Activated CD4-positive, alpha-beta T cell treated with anti-CD3 and anti-CD28 coated beads, Interleukin-10, Interleukin-2, amounts not matched to agents 100 ng/mL and 50 ng/mL, durations not matched to agents 16 hours and 8 hours (primary cell): ENCODE measurements at regions not wholly inside any gene's neighbourhood (a gene's known extent, or its start where the extent isn't known, plus 50 kb on each side); places are given as distances from the start of the nearest gene placed in this dataset.

Experiments
- DNase-seq: peaks from one replicate; pipeline ENCODE4 v3.0.0-alpha.2; 2020

GRCh38 chr13:62964522-62964921, 1548.9 kb upstream of the PCDH20 start:
- DNase-seq = no peak

GRCh38 chr13:62960723-62961122, 1545.1 kb upstream of the PCDH20 start:
- no peak for DNase-seq

GRCh38 chr13:62933809-62934208, 1518.2 kb upstream of the PCDH20 start:
- DNase-seq = no peak

- DNase-seq = no peak
These were observed 1516.7 kb upstream of the PCDH20 start for GRCh38 chr13:62932256-62932883.

GRCh38 chr13:62931853-62932252, 1516.2 kb upstream of the PCDH20 start:
- DNase-seq = no peak

GRCh38 chr13:62924395-62924794, 1508.7 kb upstream of the PCDH20 start:
- no peak for DNase-seq

- DNase-seq = no peak
These were observed 1504.5 kb upstream of the PCDH20 start for GRCh38 chr13:62920159-62920558.

- no peak for DNase-seq
These were observed 1503.8 kb upstream of the PCDH20 start for GRCh38 chr13:62919491-62919890.

- DNase-seq = no peak
These were observed 1495.0 kb upstream of the PCDH20 start for GRCh38 chr13:62910541-62911060.

- no peak for DNase-seq
These were observed 1492.7 kb upstream of the PCDH20 start for GRCh38 chr13:62908321-62908720.

- no peak for DNase-seq
These were observed 1491.2 kb upstream of the PCDH20 start for GRCh38 chr13:62906896-62907295.

- DNase-seq = no peak
These were observed 1490.8 kb upstream of the PCDH20 start for GRCh38 chr13:62906469-62906868.

GRCh38 chr13:62887046-62887445, 1471.4 kb upstream of the PCDH20 start:
- DNase-seq = no peak

- no peak for DNase-seq
These were observed 1463.4 kb upstream of the PCDH20 start for GRCh38 chr13:62879071-62879470.

GRCh38 chr13:62875118-62875640, 1459.5 kb upstream of the PCDH20 start:
- no peak for DNase-seq

- DNase-seq = no peak
These were observed 1434.7 kb upstream of the PCDH20 start for GRCh38 chr13:62850331-62850730.

GRCh38 chr13:62847520-62847919, 1431.9 kb upstream of the PCDH20 start:
- DNase-seq = no peak

GRCh38 chr13:62846302-62846701, 1430.7 kb upstream of the PCDH20 start:
- DNase-seq = no peak

GRCh38 chr13:62839338-62839737, 1423.7 kb upstream of the PCDH20 start:
- DNase-seq = no peak

GRCh38 chr13:62838929-62839328, 1423.3 kb upstream of the PCDH20 start:
- no peak for DNase-seq

- DNase-seq = no peak
These were observed 1422.2 kb upstream of the PCDH20 start for GRCh38 chr13:62837895-62838294.

GRCh38 chr13:62829486-62829885, 1413.8 kb upstream of the PCDH20 start:
- DNase-seq = no peak

- DNase-seq = no peak
These were observed 1384.3 kb upstream of the PCDH20 start for GRCh38 chr13:62799931-62800436.

GRCh38 chr13:62799038-62799535, 1383.4 kb upstream of the PCDH20 start:
- no peak for DNase-seq

GRCh38 chr13:62793850-62794249, 1378.2 kb upstream of the PCDH20 start:
- DNase-seq = no peak
